H9 (cell line): ENCODE measurements at regions not wholly inside any gene's neighbourhood (a gene's known extent, or its start where the extent isn't known, plus 50 kb on each side); places are given as distances from the start of the nearest gene placed in this dataset.

Experiments
- DNase-seq: peaks from one replicate; pipeline ENCODE4 v3.0.0-alpha.2; 2017
- H2AFZ ChIP-seq: one replicate; pipeline ENCODE4 v1.6.1; 2013; ENCODE audit warnings: mild to moderate bottlenecking, low read length, control low read depth, moderate library complexity
- H2AK5ac ChIP-seq: 2 replicates; pipeline ENCODE4 v1.6.1; 2013; ENCODE audit warnings: low read length, control low read depth, mixed read lengths; ENCODE audit not compliant: insufficient read length
- H2BK120ac ChIP-seq: one replicate; pipeline ENCODE4 v1.6.1; 2013; ENCODE audit warnings: low read depth, mild to moderate bottlenecking, low read length, control low read depth, inconsistent platforms; ENCODE audit not compliant: poor library complexity, severe bottlenecking
- H2BK12ac ChIP-seq: 2 replicates; pipeline ENCODE4 v1.6.1; 2013; ENCODE audit warnings: low read length, control low read depth, mixed read lengths, low read depth; ENCODE audit not compliant: insufficient read length
- H2BK15ac ChIP-seq: 2 replicates; pipeline ENCODE4 v1.6.1; 2013; ENCODE audit warnings: low read depth, low read length, control low read depth
- H2BK20ac ChIP-seq: one replicate; pipeline ENCODE4 v1.6.1; 2013; ENCODE audit warnings: low read depth, mild to moderate bottlenecking, low read length, control low read depth, inconsistent platforms; ENCODE audit not compliant: poor library complexity, severe bottlenecking
- H2BK5ac ChIP-seq: 2 replicates; pipeline ENCODE4 v1.6.1; 2013; ENCODE audit warnings: low read length, control low read depth, mixed read lengths; ENCODE audit not compliant: insufficient read length
- H3K14ac ChIP-seq: 2 replicates; pipeline ENCODE4 v1.6.1; 2013; ENCODE audit warnings: low read length, control low read depth; ENCODE audit not compliant: insufficient read depth
- H3K18ac ChIP-seq: 2 replicates; pipeline ENCODE4 v1.6.1; 2013; ENCODE audit warnings: low read depth, mild to moderate bottlenecking, mixed read lengths, low read length, control low read depth; ENCODE audit not compliant: insufficient read length
- H3K23ac ChIP-seq: 2 replicates; pipeline ENCODE4 v1.6.1; 2013; ENCODE audit warnings: low read length, control low read depth, mixed read lengths, low read depth; ENCODE audit not compliant: insufficient read length
- H3K23me2 ChIP-seq: 2 replicates; pipeline ENCODE4 v1.6.1; 2013; ENCODE audit warnings: low read depth, mild to moderate bottlenecking, mixed read lengths, low read length, control low read depth; ENCODE audit not compliant: insufficient read length, poor library complexity, severe bottlenecking
- H3K27ac ChIP-seq: 2 replicates; pipeline ENCODE4 v1.5.1; 2013; ENCODE audit warnings: low read length, control low read depth, mixed read lengths, low read depth; ENCODE audit not compliant: insufficient read length
- H3K27me3 ChIP-seq: 2 replicates; pipeline ENCODE4 v1.6.1; 2013; ENCODE audit warnings: low read length, control low read depth, inconsistent platforms; ENCODE audit not compliant: insufficient read depth
- H3K4ac ChIP-seq: 2 replicates; pipeline ENCODE4 v1.6.1; 2013; ENCODE audit warnings: low read depth, mild to moderate bottlenecking, control low read depth, inconsistent platforms, low read length, moderate library complexity
- H3K4me1 ChIP-seq: 2 replicates; pipeline ENCODE4 v1.6.1; 2013; ENCODE audit warnings: low read length, control low read depth, inconsistent platforms; ENCODE audit not compliant: insufficient read depth
- H3K4me2 ChIP-seq: 2 replicates; pipeline ENCODE4 v1.6.1; 2013; ENCODE audit warnings: low read length, control low read depth, mixed read lengths; ENCODE audit not compliant: insufficient read length, insufficient read depth
- H3K56ac ChIP-seq: 2 replicates; pipeline ENCODE4 v1.6.1; 2013; ENCODE audit warnings: low read depth, mild to moderate bottlenecking, mixed read lengths, low read length, control low read depth; ENCODE audit not compliant: insufficient read length
- H3K79me1 ChIP-seq: 2 replicates; pipeline ENCODE4 v1.6.1; 2013; ENCODE audit warnings: low read depth, mild to moderate bottlenecking, moderate library complexity, low read length, control low read depth, inconsistent platforms; ENCODE audit not compliant: insufficient read depth, poor library complexity, severe bottlenecking
- H3K79me2 ChIP-seq: 2 replicates; pipeline ENCODE4 v1.6.1; 2013; ENCODE audit warnings: low read length, control low read depth, inconsistent platforms; ENCODE audit not compliant: insufficient read depth
- H3K9ac ChIP-seq: 2 replicates; pipeline ENCODE4 v1.6.1; 2013; ENCODE audit warnings: low read length, control low read depth, mixed read lengths; ENCODE audit not compliant: insufficient read length; ENCODE audit errors: extremely low read depth
- H3K9me3 ChIP-seq: one replicate; pipeline ENCODE4 v1.6.1; 2013; ENCODE audit warnings: low read depth, low read length, inconsistent platforms; ENCODE audit not compliant: control insufficient read depth
- H3T11ph ChIP-seq: one replicate; pipeline ENCODE4 v1.6.1; 2013; ENCODE audit warnings: mild to moderate bottlenecking, low read length, control low read depth, inconsistent platforms
- H4K20me1 ChIP-seq: one replicate; pipeline ENCODE4 v1.6.1; 2013; ENCODE audit not compliant: control insufficient read depth, insufficient read length, insufficient read depth
- H4K5ac ChIP-seq: 2 replicates; pipeline ENCODE4 v1.6.1; 2013; ENCODE audit warnings: low read depth, mild to moderate bottlenecking, mixed read lengths, low read length, control low read depth; ENCODE audit not compliant: insufficient read length
- H4K8ac ChIP-seq: replicated peaks from 2 replicates; pipeline ENCODE4 v1.6.1; 2013; ENCODE audit warnings: low read length, control low read depth, mixed read lengths, low read depth; ENCODE audit not compliant: insufficient read length
- H4K91ac ChIP-seq: 2 replicates; pipeline ENCODE4 v1.6.1; 2013; ENCODE audit warnings: low read depth, mild to moderate bottlenecking, moderate library complexity, mixed read lengths, low read length, control low read depth; ENCODE audit not compliant: insufficient read length
- H3K27ac Mint-ChIP-seq, 3 experiments: 2 replicates in 2 of 3; 3 replicates in 1 of 3; pipeline ENCODE4 v1.8.0; 2020 to 2021; ENCODE audit warnings: mixed read lengths in 3 of 3, mild to moderate bottlenecking in 1 of 3, moderate library complexity in 1 of 3
- H3K27me3 Mint-ChIP-seq: 2 replicates; pipeline ENCODE4 v1.8.0; 2021; ENCODE audit warnings: low read depth, mild to moderate bottlenecking, moderate library complexity, mixed read lengths
- H3K36me3 Mint-ChIP-seq, 3 experiments: 2 replicates in 2 of 3; 3 replicates in 1 of 3; pipeline ENCODE4 v1.8.0; 2020 to 2021; ENCODE audit warnings: low read depth in 3 of 3, mixed read lengths in 3 of 3; ENCODE audit not compliant: insufficient read depth in 1 of 3
- H3K4me1 Mint-ChIP-seq, 2 experiments: 2 replicates each; pipeline ENCODE4 v1.8.0; 2020; ENCODE audit warnings: mixed read lengths in 2 of 2
- H3K4me3 Mint-ChIP-seq, 2 experiments: 2 replicates in 1 of 2; 3 replicates in 1 of 2; pipeline ENCODE4 v1.8.0; 2020 to 2021; ENCODE audit warnings: mild to moderate bottlenecking in 2 of 2, mixed read lengths in 2 of 2, moderate library complexity in 1 of 2
- H3K9me3 Mint-ChIP-seq, 2 experiments: 2 replicates in 1 of 2; 3 replicates in 1 of 2; pipeline ENCODE4 v1.8.0; 2020; ENCODE audit warnings: mild to moderate bottlenecking in 2 of 2, mixed read lengths in 2 of 2, moderate library complexity in 1 of 2
- WGBS: extraction: QIAGEN DNeasy Blood & Tissue Kit; methylation state at CpG from one replicate; pipeline ENCODE4 v1.1.7; 2013; ENCODE audit warnings: missing lambda C conversion rate, low lambda C conversion rate, mixed read lengths; ENCODE audit not compliant: insufficient read length; ENCODE audit errors: extremely low coverage; 5-methylcytosine and 5-hydroxymethylcytosine counted together
- TF ChIP-seq, protein P1 (sequence below): fragments of 200-600 bp; sonication (generic); conservative IDR thresholded peaks from 3 replicates; pipeline ENCODE4 v1.8.0; 2021; ENCODE audit warnings: antibody characterized with exemption, mild to moderate bottlenecking

DNA sequence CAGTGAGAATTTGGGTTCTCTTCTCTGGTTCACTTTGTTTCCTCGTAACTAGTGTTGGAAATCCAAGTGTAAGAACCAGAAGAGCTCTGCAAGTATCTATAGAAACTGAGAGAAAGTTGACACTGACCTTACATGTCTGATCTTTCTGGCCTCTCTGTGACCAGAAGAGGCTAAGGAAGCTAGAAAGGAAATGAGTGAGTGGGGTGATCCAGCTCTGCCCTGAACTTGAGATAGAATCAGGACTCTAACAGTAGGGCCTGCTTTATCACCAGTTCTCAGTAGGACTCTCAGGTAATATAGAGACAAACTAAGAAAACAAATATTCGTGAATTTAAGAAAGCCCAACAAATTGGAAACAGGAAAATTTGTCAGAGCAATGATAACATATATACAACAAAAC, 441.2 kb upstream of the ZNF804A start:
- Histone ChIP-seq H3K9ac (no peak overlapping the region), H3T11ph (no peak overlapping the region), H3K9me3 (no peaks in the 10 kb centered on the region), H2BK15ac (no peak overlapping the region), H2BK120ac (no peak overlapping the region), H4K5ac (no peak overlapping the region), H3K23me2 (no peaks in the 10 kb centered on the region), H3K27ac (no peak overlapping the region), H2AFZ (no peak overlapping the region), H3K27me3 (no peaks in the 10 kb centered on the region), H3K79me2 (no peaks in the 10 kb centered on the region), H3K4me2 (no peak overlapping the region), H3K23ac (no peak overlapping the region), H3K79me1 (no peaks in the 10 kb centered on the region), H4K91ac (no peak overlapping the region), H4K8ac (no peak overlapping the region), H2AK5ac (no peak overlapping the region), H3K14ac (no peak overlapping the region), H3K4ac (no peak overlapping the region), H4K20me1 (no peaks in the 10 kb centered on the region), H3K56ac (no peak overlapping the region), H3K18ac (no peak overlapping the region), H2BK12ac (no peak overlapping the region), H2BK5ac (no peak overlapping the region), H2BK20ac (no peak overlapping the region), H3K4me1 (peaks cover 4% of the 10 kb centered on the region; the same call in 1 of the 2 replicates)
- Mint-ChIP-seq H3K4me3 (no peak overlapping the region), H3K4me1 (peaks cover 12 to 13% of the 10 kb centered on the region in 2 experiments), H3K9me3 (0 out of 5 replicates have a peak, but pooled peaks cover 0 to under 1% of the 10 kb centered on the region in 2 experiments), H3K36me3 (no peaks in the 10 kb centered on the region; a peak in 1 of 7 replicates), H3K27ac (no peak overlapping the region), H3K27me3 (no peaks in the 10 kb centered on the region)
- WGBS = no CpG with 5 or more reads among the region's 2 CpGs
- TF ChIP-seq, protein P1, sequence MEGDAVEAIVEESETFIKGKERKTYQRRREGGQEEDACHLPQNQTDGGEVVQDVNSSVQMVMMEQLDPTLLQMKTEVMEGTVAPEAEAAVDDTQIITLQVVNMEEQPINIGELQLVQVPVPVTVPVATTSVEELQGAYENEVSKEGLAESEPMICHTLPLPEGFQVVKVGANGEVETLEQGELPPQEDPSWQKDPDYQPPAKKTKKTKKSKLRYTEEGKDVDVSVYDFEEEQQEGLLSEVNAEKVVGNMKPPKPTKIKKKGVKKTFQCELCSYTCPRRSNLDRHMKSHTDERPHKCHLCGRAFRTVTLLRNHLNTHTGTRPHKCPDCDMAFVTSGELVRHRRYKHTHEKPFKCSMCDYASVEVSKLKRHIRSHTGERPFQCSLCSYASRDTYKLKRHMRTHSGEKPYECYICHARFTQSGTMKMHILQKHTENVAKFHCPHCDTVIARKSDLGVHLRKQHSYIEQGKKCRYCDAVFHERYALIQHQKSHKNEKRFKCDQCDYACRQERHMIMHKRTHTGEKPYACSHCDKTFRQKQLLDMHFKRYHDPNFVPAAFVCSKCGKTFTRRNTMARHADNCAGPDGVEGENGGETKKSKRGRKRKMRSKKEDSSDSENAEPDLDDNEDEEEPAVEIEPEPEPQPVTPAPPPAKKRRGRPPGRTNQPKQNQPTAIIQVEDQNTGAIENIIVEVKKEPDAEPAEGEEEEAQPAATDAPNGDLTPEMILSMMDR = no peak
- DNase-seq = no peak
